ENCODE measurements at regions not wholly inside any gene's neighbourhood (a gene's known extent, or its start where the extent isn't known, plus 50 kb on each side); places are given as distances from the start of the nearest gene placed in this dataset.

DNA sequence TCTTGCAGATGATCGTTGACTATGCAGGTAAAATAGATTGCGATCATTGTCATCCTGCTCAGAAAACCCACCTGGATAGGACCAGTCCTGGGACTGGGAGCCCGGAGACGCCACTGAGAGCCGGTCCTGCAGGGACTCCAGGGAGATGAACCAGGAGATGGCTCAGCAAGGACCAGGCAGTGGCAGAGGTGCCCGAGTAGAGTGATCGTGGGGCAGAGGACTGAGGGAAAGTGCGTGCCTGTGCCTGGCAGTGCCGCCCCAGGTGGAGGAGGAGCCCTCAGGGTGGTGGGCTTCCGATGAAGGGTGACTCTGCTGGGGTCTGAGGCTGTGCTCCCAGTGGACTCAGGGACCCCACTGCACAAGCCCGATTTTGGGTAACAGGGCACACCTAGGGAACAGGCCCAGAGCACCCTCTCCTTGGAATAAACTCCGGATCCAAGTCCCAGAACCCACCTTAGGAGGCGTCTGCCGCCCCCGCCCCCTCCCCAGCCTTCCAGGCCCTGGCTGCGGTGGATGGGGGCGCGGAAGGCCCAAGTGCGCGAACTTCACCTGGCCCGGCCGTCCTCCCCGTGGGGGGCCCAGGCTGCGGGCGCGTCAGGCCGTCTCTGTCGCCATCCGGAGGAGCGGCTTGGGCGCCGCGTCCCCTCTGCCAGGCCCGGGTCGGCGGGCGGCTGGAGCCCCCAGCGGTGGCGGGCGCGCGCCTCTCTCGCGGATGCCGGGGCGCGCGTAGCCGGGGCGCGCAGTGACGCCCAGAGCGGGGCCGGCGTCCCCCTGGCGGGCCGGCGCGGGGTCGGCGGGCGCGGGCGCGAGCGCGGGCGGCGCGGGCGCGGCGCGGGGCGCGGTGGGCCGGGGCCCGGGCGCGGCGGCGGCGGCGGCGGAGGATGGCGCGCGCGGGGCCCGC, 1338.8 kb downstream of the BRD1 start:
- TF ChIP-seq, protein P1, sequence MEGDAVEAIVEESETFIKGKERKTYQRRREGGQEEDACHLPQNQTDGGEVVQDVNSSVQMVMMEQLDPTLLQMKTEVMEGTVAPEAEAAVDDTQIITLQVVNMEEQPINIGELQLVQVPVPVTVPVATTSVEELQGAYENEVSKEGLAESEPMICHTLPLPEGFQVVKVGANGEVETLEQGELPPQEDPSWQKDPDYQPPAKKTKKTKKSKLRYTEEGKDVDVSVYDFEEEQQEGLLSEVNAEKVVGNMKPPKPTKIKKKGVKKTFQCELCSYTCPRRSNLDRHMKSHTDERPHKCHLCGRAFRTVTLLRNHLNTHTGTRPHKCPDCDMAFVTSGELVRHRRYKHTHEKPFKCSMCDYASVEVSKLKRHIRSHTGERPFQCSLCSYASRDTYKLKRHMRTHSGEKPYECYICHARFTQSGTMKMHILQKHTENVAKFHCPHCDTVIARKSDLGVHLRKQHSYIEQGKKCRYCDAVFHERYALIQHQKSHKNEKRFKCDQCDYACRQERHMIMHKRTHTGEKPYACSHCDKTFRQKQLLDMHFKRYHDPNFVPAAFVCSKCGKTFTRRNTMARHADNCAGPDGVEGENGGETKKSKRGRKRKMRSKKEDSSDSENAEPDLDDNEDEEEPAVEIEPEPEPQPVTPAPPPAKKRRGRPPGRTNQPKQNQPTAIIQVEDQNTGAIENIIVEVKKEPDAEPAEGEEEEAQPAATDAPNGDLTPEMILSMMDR (IDR thresholded peaks at IDR 0.05): no peak
- no peak for TF ChIP-seq POLR2A (IDR thresholded peaks at IDR 0.05)
